ENCODE measurements at regions not wholly inside any gene's neighbourhood (a gene's known extent, or its start where the extent isn't known, plus 50 kb on each side); places are given as distances from the start of the nearest gene placed in this dataset.

- H3K4me1 ChIP-seq: no peaks in the 10 kb centered on the region
- Mint-ChIP-seq H3K27me3 (ENCODE audit: insufficient read depth, unreplicated experiment) (peaks cover 23% of the 10 kb centered on the region), H3K36me3 (ENCODE audit: insufficient read depth, unreplicated experiment) (no peaks in the 10 kb centered on the region), H3K4me3 (ENCODE audit: unreplicated experiment) (no peak overlapping the region), H3K4me1 (ENCODE audit: low read depth, unreplicated experiment) (no peaks in the 10 kb centered on the region), H3K27ac (ENCODE audit: unreplicated experiment) (no peak overlapping the region), H3K9me3 (ENCODE audit: unreplicated experiment) (no peaks in the 10 kb centered on the region)
- H3K27me3 ChIP-seq (replicated peaks; ENCODE audit: control insufficient read depth, insufficient read depth, low read length): no peaks in the 10 kb centered on the region
- H3K9me3 ChIP-seq: no peaks in the 10 kb centered on the region
- CTCF ChIA-PET: no interaction called here
- TF ChIP-seq CTCF (IDR thresholded peaks at IDR 0.05; ENCODE audit: insufficient read depth in 1 of 2, low read depth in 1 of 2, low read length in 1 of 2, severe bottlenecking in 1 of 2, unreplicated experiment in 1 of 2): no peak
- intact Hi-C loops (cut with micrococcal nuclease; ENCODE audit: unreplicated experiment): no loop called here
- DNase-seq: no peak
- no peaks in the 10 kb centered on the region for H3K36me3 ChIP-seq (ENCODE audit: control insufficient read depth, insufficient read depth, low read length)
- BruUV-seq (replicated peaks): no TSS peak
- H3K4me3 ChIP-seq (ENCODE audit: low read depth, low read length): no peak overlapping the region
- POLR2A ChIA-PET: no interaction called here
Observed at GRCh38 chr9:36778682-36779081, 206.0 kb downstream of the MELK start.

- no peaks in the 10 kb centered on the region for H3K4me1 ChIP-seq
- H3K27me3 ChIP-seq (replicated peaks; ENCODE audit: control insufficient read depth, insufficient read depth, low read length): no peaks in the 10 kb centered on the region
- Mint-ChIP-seq H3K27me3 (ENCODE audit: insufficient read depth, unreplicated experiment) (peaks cover 25% of the 10 kb centered on the region), H3K4me1 (ENCODE audit: low read depth, unreplicated experiment) (no peaks in the 10 kb centered on the region), H3K27ac (ENCODE audit: unreplicated experiment) (no peak overlapping the region), H3K9me3 (ENCODE audit: unreplicated experiment) (no peaks in the 10 kb centered on the region), H3K4me3 (ENCODE audit: unreplicated experiment) (no peak overlapping the region), H3K36me3 (ENCODE audit: insufficient read depth, unreplicated experiment) (no peaks in the 10 kb centered on the region)
- TF ChIP-seq CTCF (IDR thresholded peaks at IDR 0.05; ENCODE audit: insufficient read depth in 1 of 2, low read depth in 1 of 2, low read length in 1 of 2, severe bottlenecking in 1 of 2, unreplicated experiment in 1 of 2): no peak
- H3K36me3 ChIP-seq (ENCODE audit: control insufficient read depth, insufficient read depth, low read length): no peaks in the 10 kb centered on the region
- intact Hi-C loops (cut with micrococcal nuclease; ENCODE audit: unreplicated experiment): no loop called here
- POLR2A ChIA-PET: no interaction called here
- no peak for DNase-seq
- H3K9me3 ChIP-seq: no peaks in the 10 kb centered on the region
- BruUV-seq (replicated peaks): no TSS peak
- H3K4me3 ChIP-seq (ENCODE audit: low read depth, low read length): no peak overlapping the region
- CTCF ChIA-PET: no interaction called here
Observed at GRCh38 chr9:36779582-36779981, 206.9 kb downstream of the MELK start.

DNA sequence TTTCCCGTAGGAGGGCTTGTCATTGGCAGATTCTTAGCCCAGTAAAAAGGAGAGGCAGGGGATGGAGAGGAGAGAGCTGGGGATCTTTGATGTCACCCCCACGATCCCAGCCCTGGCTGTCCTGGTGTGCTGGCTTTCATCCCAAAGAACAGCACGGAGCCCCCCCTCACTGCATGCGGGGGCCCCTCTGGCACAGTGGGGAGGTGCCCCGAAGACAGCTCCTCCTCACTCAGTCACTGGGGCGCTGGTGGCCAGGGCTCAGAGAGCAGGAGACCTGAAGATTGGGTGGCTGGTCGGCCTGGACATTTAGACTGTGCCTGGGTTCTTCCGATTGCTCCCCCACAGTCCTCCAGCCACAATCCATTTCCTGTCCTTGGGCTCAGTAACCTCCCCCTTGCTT lies 207.5 kb downstream of the MELK start:
- POLR2A ChIA-PET: no interaction called here
- Mint-ChIP-seq H3K4me1 (ENCODE audit: low read depth, unreplicated experiment) (no peaks in the 10 kb centered on the region), H3K27ac (ENCODE audit: unreplicated experiment) (no peak overlapping the region), H3K27me3 (ENCODE audit: insufficient read depth, unreplicated experiment) (peaks cover 25% of the 10 kb centered on the region), H3K9me3 (ENCODE audit: unreplicated experiment) (no peaks in the 10 kb centered on the region), H3K4me3 (ENCODE audit: unreplicated experiment) (no peak overlapping the region), H3K36me3 (ENCODE audit: insufficient read depth, unreplicated experiment) (no peaks in the 10 kb centered on the region)
- H3K9me3 ChIP-seq: no peaks in the 10 kb centered on the region
- intact Hi-C loops (cut with micrococcal nuclease; ENCODE audit: unreplicated experiment): no loop called here
- BruUV-seq (replicated peaks): no TSS peak
- no peaks in the 10 kb centered on the region for H3K36me3 ChIP-seq (ENCODE audit: control insufficient read depth, insufficient read depth, low read length)
- H3K4me3 ChIP-seq (ENCODE audit: low read depth, low read length): no peak overlapping the region
- H3K4me1 ChIP-seq: no peaks in the 10 kb centered on the region
- CTCF ChIA-PET: no interaction called here
- no peaks in the 10 kb centered on the region for H3K27me3 ChIP-seq (replicated peaks; ENCODE audit: control insufficient read depth, insufficient read depth, low read length)
- no peak for TF ChIP-seq CTCF (IDR thresholded peaks at IDR 0.05; ENCODE audit: insufficient read depth in 1 of 2, low read depth in 1 of 2, low read length in 1 of 2, severe bottlenecking in 1 of 2, unreplicated experiment in 1 of 2)
- no peak for DNase-seq

Data from Caco-2 (cell line).